ENCODE measurements at regions not wholly inside any gene's neighbourhood (a gene's known extent, or its start where the extent isn't known, plus 50 kb on each side); places are given as distances from the start of the nearest gene placed in this dataset.

- H3K27ac ChIP-seq = no peak overlapping the region
- TF ChIP-seq ZFX (IDR thresholded peaks at IDR 0.05; ENCODE audit: borderline replicate concordance) (no peak), CTCF (IDR thresholded peaks at IDR 0.05) (no peak)
Observed at GRCh38 chr4:159649237-159649636, 546.4 kb downstream of the RAPGEF2 start.

GRCh38 chr4:159652871-159653270, 550.0 kb downstream of the RAPGEF2 start:
- no peak for TF ChIP-seq CTCF (IDR thresholded peaks at IDR 0.05)
- TF ChIP-seq ZFX (IDR thresholded peaks at IDR 0.05; ENCODE audit: borderline replicate concordance) = no peak
- no peak overlapping the region for H3K27ac ChIP-seq

GRCh38 chr4:159655547-159655946, 552.7 kb downstream of the RAPGEF2 start:
- TF ChIP-seq CTCF (IDR thresholded peaks at IDR 0.05) (no peak), ZFX (IDR thresholded peaks at IDR 0.05; ENCODE audit: borderline replicate concordance) (no peak)
- no peak overlapping the region for H3K27ac ChIP-seq

GRCh38 chr4:159669094-159669493, 566.2 kb downstream of the RAPGEF2 start:
- TF ChIP-seq ZFX (IDR thresholded peaks at IDR 0.05; ENCODE audit: borderline replicate concordance) = no peak
- TF ChIP-seq CTCF (IDR thresholded peaks at IDR 0.05) = no peak
- no peak overlapping the region for H3K27ac ChIP-seq

GRCh38 chr4:159673221-159673620, 570.3 kb downstream of the RAPGEF2 start:
- TF ChIP-seq CTCF (IDR thresholded peaks at IDR 0.05) (no peak), ZFX (IDR thresholded peaks at IDR 0.05; ENCODE audit: borderline replicate concordance) (no peak)
- H3K27ac ChIP-seq = no peak overlapping the region

- H3K27ac ChIP-seq = no peak overlapping the region
- TF ChIP-seq CTCF (IDR thresholded peaks at IDR 0.05) (no peak), ZFX (IDR thresholded peaks at IDR 0.05; ENCODE audit: borderline replicate concordance) (no peak)
Observed at GRCh38 chr4:159674241-159674640, 571.4 kb downstream of the RAPGEF2 start.

GRCh38 chr4:159677521-159677920, 574.6 kb downstream of the RAPGEF2 start:
- H3K27ac ChIP-seq = no peak overlapping the region

More at GRCh38 chr4:159677521-159677920, 574.6 kb downstream of the RAPGEF2 start:
- TF ChIP-seq ZFX (IDR thresholded peaks at IDR 0.05; ENCODE audit: borderline replicate concordance) (no peak), CTCF (IDR thresholded peaks at IDR 0.05) (no peak)

All from 22Rv1 (cell line).